ENCODE measurements at regions not wholly inside any gene's neighbourhood (a gene's known extent, or its start where the extent isn't known, plus 50 kb on each side); places are given as distances from the start of the nearest gene placed in this dataset.

DNA sequence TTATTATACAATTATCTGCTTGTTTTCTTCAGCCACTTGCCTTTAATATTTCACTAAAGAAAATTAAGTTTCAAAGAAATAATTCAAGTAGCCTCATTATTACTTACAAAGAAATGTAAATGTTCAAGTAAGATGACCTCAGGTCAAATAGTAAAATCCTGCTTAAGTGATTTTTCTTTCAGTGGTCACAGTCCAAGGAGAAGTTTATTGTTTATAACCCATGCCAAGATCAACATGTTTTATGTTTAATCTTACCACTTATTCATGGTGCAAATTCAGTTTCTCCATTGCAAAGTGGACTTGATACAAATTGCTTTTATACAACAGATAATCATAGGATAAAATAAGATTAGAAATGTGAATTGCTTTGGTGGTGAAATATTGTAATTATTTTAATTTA is 370.2 kb upstream of the FLRT2 start:
- Mint-ChIP-seq H3K9me3 (peaks cover 0 to 25% (median 11%) of the 10 kb centered on the region in 7 donors), H3K27ac (no peak overlapping the region), H3K36me3 (no peaks in the 10 kb centered on the region), H3K4me1 (no peaks in the 10 kb centered on the region), H3K4me3 (no peak overlapping the region), H3K27me3 (no peaks in the 10 kb centered on the region)
- ATAC-seq (ENCODE audit: low read depth in 2 of 2) (no peak), DNase-seq (no peak)
- no peak overlapping the region for H3K27ac ChIP-seq (ENCODE audit: insufficient read depth, low read length, poor library complexity, severe bottlenecking)
- H3K4me3 ChIP-seq (ENCODE audit: low read depth, low read length) = no peak overlapping the region
- no peaks in the 10 kb centered on the region for H3K27me3 ChIP-seq (ENCODE audit: control insufficient read depth, insufficient read depth, low read length)
- no peaks in the 10 kb centered on the region for H3K4me1 ChIP-seq (ENCODE audit: control insufficient read depth, insufficient read depth, low read length, poor library complexity, severe bottlenecking)
- no peaks in the 10 kb centered on the region for H3K36me3 ChIP-seq (ENCODE audit: control insufficient read depth, insufficient read depth, low read length)
- H3K9me3 ChIP-seq (ENCODE audit: control insufficient read depth in 2 of 2, low read length in 2 of 2) = peaks cover 0 to 4% of the 10 kb centered on the region in 2 experiments

DNA sequence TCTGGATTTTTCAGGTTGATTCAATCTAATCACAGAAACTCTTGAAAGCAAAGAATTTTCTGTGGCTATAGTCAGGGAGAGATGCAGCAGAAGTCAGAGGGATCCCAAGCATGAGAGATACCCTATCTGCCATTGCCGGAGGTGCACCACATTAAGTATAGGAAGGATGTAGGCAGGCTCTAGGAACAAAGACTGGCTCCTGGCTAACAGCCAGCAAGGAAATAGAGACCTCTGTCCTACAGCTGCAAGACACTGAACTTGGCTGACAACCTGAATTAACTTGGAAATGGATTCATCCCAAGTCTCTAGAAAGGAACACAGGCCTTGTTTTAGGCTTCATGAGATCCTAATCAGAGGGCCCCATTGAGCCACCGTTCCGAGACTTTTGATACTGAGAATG is 364.9 kb upstream of the FLRT2 start:
- Mint-ChIP-seq H3K27me3 (no peaks in the 10 kb centered on the region), H3K4me3 (no peak overlapping the region), H3K4me1 (no peaks in the 10 kb centered on the region), H3K27ac (no peak overlapping the region), H3K36me3 (no peaks in the 10 kb centered on the region), H3K9me3 (peaks cover 0 to 23% (median 8%) of the 10 kb centered on the region in 7 donors)
- no peaks in the 10 kb centered on the region for H3K27me3 ChIP-seq (ENCODE audit: control insufficient read depth, insufficient read depth, low read length)
- H3K27ac ChIP-seq (ENCODE audit: insufficient read depth, low read length, poor library complexity, severe bottlenecking) = no peak overlapping the region
- peaks cover 0 to 4% of the 10 kb centered on the region in 2 experiments for H3K9me3 ChIP-seq (ENCODE audit: control insufficient read depth in 2 of 2, low read length in 2 of 2)
- ATAC-seq (ENCODE audit: low read depth in 2 of 2) (no peak), DNase-seq (no peak)
- H3K36me3 ChIP-seq (ENCODE audit: control insufficient read depth, insufficient read depth, low read length) = no peaks in the 10 kb centered on the region
- no peak overlapping the region for H3K4me3 ChIP-seq (ENCODE audit: low read depth, low read length)
- no peaks in the 10 kb centered on the region for H3K4me1 ChIP-seq (ENCODE audit: control insufficient read depth, insufficient read depth, low read length, poor library complexity, severe bottlenecking)

DNA sequence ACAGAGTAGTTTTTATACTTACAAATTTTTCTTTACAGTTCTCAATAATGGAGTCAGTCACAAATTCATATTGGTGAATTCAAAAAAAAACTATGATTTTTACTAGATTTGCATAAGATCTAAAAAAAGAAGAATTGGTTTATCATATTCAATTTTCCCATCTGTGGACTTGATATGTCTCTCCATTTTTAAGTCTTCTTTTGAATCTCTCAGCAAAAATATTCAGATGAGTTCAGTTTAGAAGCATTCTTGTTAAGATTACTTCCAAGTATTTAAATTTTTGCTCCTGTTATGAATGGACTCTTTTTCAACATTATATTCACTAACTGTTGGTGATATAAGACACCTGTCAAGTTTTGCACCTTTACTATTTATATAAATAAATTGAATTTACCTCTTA is 360.6 kb upstream of the FLRT2 start:
- Mint-ChIP-seq H3K27ac (no peak overlapping the region), H3K4me1 (no peaks in the 10 kb centered on the region), H3K27me3 (no peaks in the 10 kb centered on the region), H3K4me3 (no peak overlapping the region), H3K36me3 (no peaks in the 10 kb centered on the region), H3K9me3 (peaks cover 0 to 11% (median 4%) of the 10 kb centered on the region in 7 donors)
- ATAC-seq (ENCODE audit: low read depth in 2 of 2) (no peak), DNase-seq (no peak)
- Histone ChIP-seq H3K27ac (ENCODE audit: insufficient read depth, low read length, poor library complexity, severe bottlenecking) (no peak overlapping the region), H3K4me1 (ENCODE audit: control insufficient read depth, insufficient read depth, low read length, poor library complexity, severe bottlenecking) (no peaks in the 10 kb centered on the region), H3K36me3 (ENCODE audit: control insufficient read depth, insufficient read depth, low read length) (no peaks in the 10 kb centered on the region), H3K4me3 (ENCODE audit: low read depth, low read length) (no peak overlapping the region), H3K27me3 (ENCODE audit: control insufficient read depth, insufficient read depth, low read length) (no peaks in the 10 kb centered on the region), H3K9me3 (ENCODE audit: control insufficient read depth in 2 of 2, low read length in 2 of 2) (no peaks in the 10 kb centered on the region)

DNA sequence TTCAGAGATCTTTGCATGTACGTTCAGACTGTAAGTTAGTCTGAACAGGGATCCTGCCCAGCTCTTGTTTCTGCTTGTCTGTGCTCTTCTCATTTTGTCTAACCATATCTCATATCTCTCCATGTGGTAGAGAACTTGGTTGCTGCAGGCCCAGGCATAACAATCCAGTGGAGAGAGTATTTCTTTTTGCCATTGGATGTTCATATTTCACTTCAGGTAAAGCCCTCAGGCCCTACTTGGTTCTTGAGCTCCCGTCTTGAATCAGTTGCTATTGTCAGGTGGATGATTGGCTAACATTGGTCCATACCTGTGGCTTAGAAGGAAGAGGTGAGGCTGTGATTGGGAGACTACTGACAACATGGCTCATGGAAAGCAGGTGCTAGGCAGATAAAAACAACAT is 357.7 kb upstream of the FLRT2 start:
- H3K36me3 Mint-ChIP-seq = no peaks in the 10 kb centered on the region
- no peaks in the 10 kb centered on the region for H3K4me1 Mint-ChIP-seq
- H3K9me3 Mint-ChIP-seq = peaks cover 1 to 16% (median 4%) of the 10 kb centered on the region in 7 donors
- H3K4me3 Mint-ChIP-seq = no peak overlapping the region
- Histone ChIP-seq H3K27ac (ENCODE audit: insufficient read depth, low read length, poor library complexity, severe bottlenecking) (no peak overlapping the region), H3K4me3 (ENCODE audit: low read depth, low read length) (no peak overlapping the region), H3K4me1 (ENCODE audit: control insufficient read depth, insufficient read depth, low read length, poor library complexity, severe bottlenecking) (no peaks in the 10 kb centered on the region), H3K36me3 (ENCODE audit: control insufficient read depth, insufficient read depth, low read length) (no peaks in the 10 kb centered on the region), H3K27me3 (ENCODE audit: control insufficient read depth, insufficient read depth, low read length) (no peaks in the 10 kb centered on the region), H3K9me3 (ENCODE audit: control insufficient read depth in 2 of 2, low read length in 2 of 2) (no peaks in the 10 kb centered on the region)
- no peaks in the 10 kb centered on the region for H3K27me3 Mint-ChIP-seq
- DNase-seq (no peak), ATAC-seq (ENCODE audit: low read depth in 2 of 2) (no peak)
- no peak overlapping the region for H3K27ac Mint-ChIP-seq

DNA sequence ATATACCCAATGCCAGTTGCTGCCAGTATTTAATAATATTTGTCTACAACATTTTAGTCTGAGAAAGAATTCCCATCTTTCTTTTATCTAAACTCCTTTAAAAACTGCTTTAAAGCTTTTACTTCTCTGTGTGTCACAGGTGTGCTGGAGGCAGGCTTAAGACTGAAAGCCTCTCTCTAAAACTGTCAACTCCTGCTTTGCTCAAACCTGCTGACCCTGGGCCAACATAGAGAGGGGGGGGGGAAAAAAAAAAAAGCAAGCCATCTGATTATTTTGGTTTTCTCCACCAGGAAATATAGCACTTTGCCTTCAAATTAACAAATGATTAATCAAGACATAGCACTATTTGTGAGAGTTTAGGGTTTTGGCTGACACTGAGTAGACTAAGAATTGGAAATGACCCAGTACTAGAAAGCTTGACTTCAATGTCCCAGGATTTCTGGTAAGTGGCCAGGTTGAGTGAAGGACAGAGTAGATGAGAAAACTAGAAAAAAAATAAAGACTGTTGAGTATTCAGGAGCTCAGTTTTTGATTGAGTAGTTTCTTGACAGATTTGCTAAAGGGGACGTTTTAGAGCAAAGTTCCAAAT is 357.0 kb upstream of the FLRT2 start:
- Mint-ChIP-seq H3K4me1 (no peaks in the 10 kb centered on the region), H3K9me3 (peaks cover 0 to 15% (median 5%) of the 10 kb centered on the region in 7 donors), H3K4me3 (no peak overlapping the region), H3K36me3 (no peaks in the 10 kb centered on the region), H3K27me3 (no peaks in the 10 kb centered on the region), H3K27ac (no peak overlapping the region)
- Histone ChIP-seq H3K4me3 (ENCODE audit: low read depth, low read length) (no peak overlapping the region), H3K36me3 (ENCODE audit: control insufficient read depth, insufficient read depth, low read length) (no peaks in the 10 kb centered on the region), H3K9me3 (ENCODE audit: control insufficient read depth in 2 of 2, low read length in 2 of 2) (no peaks in the 10 kb centered on the region), H3K27me3 (ENCODE audit: control insufficient read depth, insufficient read depth, low read length) (no peaks in the 10 kb centered on the region), H3K4me1 (ENCODE audit: control insufficient read depth, insufficient read depth, low read length, poor library complexity, severe bottlenecking) (no peaks in the 10 kb centered on the region), H3K27ac (ENCODE audit: insufficient read depth, low read length, poor library complexity, severe bottlenecking) (no peak overlapping the region)
- DNase-seq (no peak), ATAC-seq (ENCODE audit: low read depth in 2 of 2) (no peak)

DNA sequence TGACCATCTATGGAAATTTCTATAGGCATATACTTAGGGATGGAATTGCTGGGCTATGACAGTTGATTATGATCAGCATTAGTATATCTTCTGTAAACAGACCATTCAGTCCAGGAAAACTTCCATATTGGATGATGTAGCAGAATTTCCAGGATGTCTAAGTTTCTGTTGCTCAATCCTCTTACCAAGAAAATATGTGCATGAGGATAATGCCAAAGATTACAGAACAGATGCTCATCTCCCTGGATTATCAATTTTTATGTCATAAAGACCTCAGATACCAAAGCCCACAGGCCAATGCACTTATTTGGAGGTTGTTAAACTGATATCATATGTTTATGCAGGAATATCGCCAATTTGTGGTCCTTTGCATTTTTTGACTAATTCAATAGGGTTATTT is 354.4 kb upstream of the FLRT2 start:
- H3K27me3 ChIP-seq (ENCODE audit: control insufficient read depth, insufficient read depth, low read length) = no peaks in the 10 kb centered on the region
- Mint-ChIP-seq H3K27ac (no peak overlapping the region), H3K27me3 (no peaks in the 10 kb centered on the region), H3K9me3 (peaks cover 0 to 23% (median 11%) of the 10 kb centered on the region in 7 donors), H3K4me3 (no peak overlapping the region), H3K4me1 (no peaks in the 10 kb centered on the region), H3K36me3 (no peaks in the 10 kb centered on the region)
- H3K36me3 ChIP-seq (ENCODE audit: control insufficient read depth, insufficient read depth, low read length) = no peaks in the 10 kb centered on the region
- no peak overlapping the region for H3K27ac ChIP-seq (ENCODE audit: insufficient read depth, low read length, poor library complexity, severe bottlenecking)
- ATAC-seq (ENCODE audit: low read depth in 2 of 2) (no peak), DNase-seq (no peak)
- H3K9me3 ChIP-seq (ENCODE audit: control insufficient read depth in 2 of 2, low read length in 2 of 2) = no peaks in the 10 kb centered on the region
- no peak overlapping the region for H3K4me3 ChIP-seq (ENCODE audit: low read depth, low read length)
- H3K4me1 ChIP-seq (ENCODE audit: control insufficient read depth, insufficient read depth, low read length, poor library complexity, severe bottlenecking) = no peaks in the 10 kb centered on the region

DNA sequence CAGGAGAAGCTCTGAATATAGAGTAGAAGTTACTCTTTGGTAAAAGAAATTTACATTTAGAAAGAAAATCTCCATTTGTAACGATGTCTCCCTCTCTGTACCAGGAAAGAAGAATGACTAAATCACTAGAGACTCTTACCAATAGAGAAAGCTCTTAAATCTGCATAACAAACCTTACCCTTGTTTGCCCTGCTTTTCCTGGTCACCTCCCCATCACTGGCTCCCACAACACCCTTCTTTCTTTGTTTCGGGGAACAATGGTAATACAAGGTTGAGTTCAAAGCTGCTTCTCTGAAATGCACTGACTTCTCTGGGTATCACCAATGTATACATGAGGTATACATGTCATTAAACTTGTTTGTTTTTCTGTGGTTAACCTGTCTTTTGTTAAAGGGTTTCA is 351.1 kb upstream of the FLRT2 start:
- H3K27ac ChIP-seq (ENCODE audit: insufficient read depth, low read length, poor library complexity, severe bottlenecking) = no peak overlapping the region
- Mint-ChIP-seq H3K4me1 (no peaks in the 10 kb centered on the region), H3K36me3 (no peaks in the 10 kb centered on the region), H3K27me3 (no peaks in the 10 kb centered on the region), H3K9me3 (peaks cover 0 to 23% (median 8%) of the 10 kb centered on the region in 7 donors), H3K4me3 (no peak overlapping the region), H3K27ac (no peak overlapping the region)
- no peak for DNase-seq
- ATAC-seq (ENCODE audit: low read depth in 2 of 2) = no peak
- no peak overlapping the region for H3K4me3 ChIP-seq (ENCODE audit: low read depth, low read length)
- H3K27me3 ChIP-seq (ENCODE audit: control insufficient read depth, insufficient read depth, low read length) = no peaks in the 10 kb centered on the region
- no peaks in the 10 kb centered on the region for H3K4me1 ChIP-seq (ENCODE audit: control insufficient read depth, insufficient read depth, low read length, poor library complexity, severe bottlenecking)
- no peaks in the 10 kb centered on the region for H3K36me3 ChIP-seq (ENCODE audit: control insufficient read depth, insufficient read depth, low read length)
- H3K9me3 ChIP-seq (ENCODE audit: control insufficient read depth in 2 of 2, low read length in 2 of 2) = peaks cover 0 to 4% of the 10 kb centered on the region in 2 experiments

DNA sequence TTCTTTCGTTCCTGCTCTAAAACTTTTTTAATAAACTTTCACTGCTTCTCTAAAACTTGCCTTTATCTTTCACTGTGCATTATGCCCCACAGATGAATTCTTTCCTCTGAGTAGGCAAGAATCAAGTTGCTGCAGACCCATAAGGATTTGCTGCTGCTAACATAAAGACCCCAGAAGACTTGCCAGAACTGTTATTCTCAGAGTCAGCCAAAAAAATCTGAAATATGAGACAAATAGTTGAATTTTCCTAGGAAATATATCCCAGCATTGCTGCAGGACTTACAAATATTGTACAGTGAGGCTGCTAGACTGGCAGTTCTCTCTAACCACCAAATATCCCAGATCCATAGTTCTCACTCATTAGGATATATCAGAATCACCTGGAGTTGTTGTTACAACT is 349.1 kb upstream of the FLRT2 start:
- no peaks in the 10 kb centered on the region for H3K4me1 Mint-ChIP-seq

More for the DNA sequence above, 349.1 kb upstream of the FLRT2 start:
- DNase-seq (no peak), ATAC-seq (ENCODE audit: low read depth in 2 of 2) (no peak)
- Mint-ChIP-seq H3K9me3 (peaks cover 0 to 20% (median 11%) of the 10 kb centered on the region in 7 donors), H3K27ac (no peak overlapping the region), H3K36me3 (no peaks in the 10 kb centered on the region), H3K27me3 (no peaks in the 10 kb centered on the region), H3K4me3 (no peak overlapping the region)
- H3K36me3 ChIP-seq (ENCODE audit: control insufficient read depth, insufficient read depth, low read length) = no peaks in the 10 kb centered on the region
- H3K4me3 ChIP-seq (ENCODE audit: low read depth, low read length) = no peak overlapping the region
- peaks cover 0 to 5% of the 10 kb centered on the region in 2 experiments for H3K9me3 ChIP-seq (ENCODE audit: control insufficient read depth in 2 of 2, low read length in 2 of 2)
- H3K4me1 ChIP-seq (ENCODE audit: control insufficient read depth, insufficient read depth, low read length, poor library complexity, severe bottlenecking) = no peaks in the 10 kb centered on the region
- no peaks in the 10 kb centered on the region for H3K27me3 ChIP-seq (ENCODE audit: control insufficient read depth, insufficient read depth, low read length)
- H3K27ac ChIP-seq (ENCODE audit: insufficient read depth, low read length, poor library complexity, severe bottlenecking) = no peak overlapping the region
